A673 (cell line): ENCODE measurements at regions not wholly inside any gene's neighbourhood (a gene's known extent, or its start where the extent isn't known, plus 50 kb on each side); places are given as distances from the start of the nearest gene placed in this dataset.

Experiments used
- BruUV-seq: library from RNA; stranded (reverse); fragments of 400-500 nt; replicated peaks from 2 replicates; lab custom pipeline; 2021; lab: Mats Ljungman, UMichigan
- CTCF ChIA-PET: fragments of 300-600 bp; sonication (Branson Sonifier 250); formaldehyde crosslinking; loops from one replicate; lab custom pipeline; 2022; ENCODE audit warnings: antibody characterized with exemption; lab: Charles Lee
- POLR2A ChIA-PET: fragments of 300-600 bp; sonication (Branson Sonifier 250); formaldehyde crosslinking; loops from one replicate; lab custom pipeline; 2022; ENCODE audit warnings: antibody characterized with exemption; ENCODE audit not compliant: low non-redundant PET; lab: Charles Lee
- DNase-seq: peaks from one replicate; pipeline ENCODE4 v3.0.0-alpha.2; 2015; ENCODE audit warnings: low spot score
- H3K27ac ChIP-seq: fragments of 200-600 bp; sonication (generic); 2 replicates; pipeline ENCODE4 v1.5.1; 2016; ENCODE audit warnings: mixed run types, low read depth, mild to moderate bottlenecking, mixed read lengths, antibody characterized with exemption, low read length; ENCODE audit not compliant: poor library complexity, severe bottlenecking
- H3K27me3 ChIP-seq: fragments of 200-600 bp; sonication (generic); replicated peaks from 2 replicates; pipeline ENCODE4 v1.6.1; 2017; ENCODE audit warnings: mixed run types, low read depth, mild to moderate bottlenecking, mixed read lengths, antibody characterized with exemption, low read length; ENCODE audit not compliant: insufficient read depth, poor library complexity
- H3K36me3 ChIP-seq: fragments of 200-600 bp; sonication (generic); 2 replicates; pipeline ENCODE4 v1.6.1; 2016; ENCODE audit warnings: mixed run types, mild to moderate bottlenecking, mixed read lengths, antibody characterized with exemption, low read length; ENCODE audit not compliant: insufficient read depth, poor library complexity, severe bottlenecking
- H3K4me1 ChIP-seq: fragments of 200-600 bp; sonication (generic); 2 replicates; pipeline ENCODE4 v1.6.1; 2017; ENCODE audit warnings: mixed run types, mild to moderate bottlenecking, mixed read lengths, antibody characterized with exemption, low read length; ENCODE audit not compliant: insufficient read depth, poor library complexity, severe bottlenecking
- H3K4me3 ChIP-seq: fragments of 200-600 bp; sonication (generic); 2 replicates; pipeline ENCODE4 v1.5.1; 2016; ENCODE audit warnings: low read depth, mixed run types, mild to moderate bottlenecking, mixed read lengths, low read length; ENCODE audit not compliant: poor library complexity, severe bottlenecking
- H3K9me3 ChIP-seq: fragments of 200-600 bp; sonication (generic); 2 replicates; pipeline ENCODE4 v1.6.1; 2016; ENCODE audit warnings: mixed run types, low read depth, mild to moderate bottlenecking, mixed read lengths, antibody characterized with exemption, low read length; ENCODE audit not compliant: poor library complexity, severe bottlenecking
- EZH2 ChIP-seq: fragments of 200-600 bp; sonication (generic); IDR thresholded peaks from 2 replicates; pipeline ENCODE4 v1.6.1; 2017; ENCODE audit warnings: borderline replicate concordance, low read depth, mild to moderate bottlenecking, mixed read lengths, antibody characterized with exemption, low read length; ENCODE audit not compliant: poor library complexity, severe bottlenecking
- intact Hi-C: fragments of 100-400 bp; cut with micrococcal nuclease; formaldehyde crosslinking; loops from one replicate; pipeline ENCODE4 v1.10.0; 2022; ENCODE audit not compliant: unreplicated experiment
- TF ChIP-seq, protein P1 (sequence below): fragments of 300-800, 200-600 bp; sonication (generic); conservative IDR thresholded peaks from 2 replicates; pipeline ENCODE4 v1.5.1; 2017; ENCODE audit warnings: low read depth, mild to moderate bottlenecking, antibody characterized with exemption, low read length, moderate library complexity, mixed read lengths

DNA sequence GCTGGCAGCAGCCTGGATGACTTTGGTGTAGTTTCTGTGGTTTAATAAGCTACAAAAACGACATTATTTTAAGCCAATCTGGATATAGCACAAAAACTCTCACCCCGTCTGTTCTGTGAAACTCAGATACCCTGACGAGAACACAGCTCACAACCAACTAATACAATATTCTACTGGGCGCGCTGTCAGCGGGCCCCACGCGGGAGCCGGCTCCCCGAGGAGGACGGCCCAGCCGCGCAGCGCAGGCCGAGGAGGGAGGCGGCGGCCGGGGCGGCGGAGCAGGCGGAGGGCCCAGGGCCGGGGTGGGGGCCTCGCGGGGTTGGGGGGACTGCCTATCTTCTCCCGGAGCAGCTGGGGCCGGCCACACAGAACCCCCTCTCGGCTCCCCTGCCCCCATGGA lies 87.2 kb upstream of the POU3F1 start:
- CTCF ChIA-PET = no interaction called here
- POLR2A ChIA-PET = no interaction called here
- Histone ChIP-seq H3K4me1 (peaks cover 6% of the 10 kb centered on the region), H3K36me3 (no peaks in the 10 kb centered on the region), H3K9me3 (no peaks in the 10 kb centered on the region), H3K27ac (no peak overlapping the region), H3K4me3 (no peak overlapping the region), H3K27me3 (no peaks in the 10 kb centered on the region)
- DNase-seq = no peak
- TF ChIP-seq EZH2 = no peak
- TF ChIP-seq, protein P1, sequence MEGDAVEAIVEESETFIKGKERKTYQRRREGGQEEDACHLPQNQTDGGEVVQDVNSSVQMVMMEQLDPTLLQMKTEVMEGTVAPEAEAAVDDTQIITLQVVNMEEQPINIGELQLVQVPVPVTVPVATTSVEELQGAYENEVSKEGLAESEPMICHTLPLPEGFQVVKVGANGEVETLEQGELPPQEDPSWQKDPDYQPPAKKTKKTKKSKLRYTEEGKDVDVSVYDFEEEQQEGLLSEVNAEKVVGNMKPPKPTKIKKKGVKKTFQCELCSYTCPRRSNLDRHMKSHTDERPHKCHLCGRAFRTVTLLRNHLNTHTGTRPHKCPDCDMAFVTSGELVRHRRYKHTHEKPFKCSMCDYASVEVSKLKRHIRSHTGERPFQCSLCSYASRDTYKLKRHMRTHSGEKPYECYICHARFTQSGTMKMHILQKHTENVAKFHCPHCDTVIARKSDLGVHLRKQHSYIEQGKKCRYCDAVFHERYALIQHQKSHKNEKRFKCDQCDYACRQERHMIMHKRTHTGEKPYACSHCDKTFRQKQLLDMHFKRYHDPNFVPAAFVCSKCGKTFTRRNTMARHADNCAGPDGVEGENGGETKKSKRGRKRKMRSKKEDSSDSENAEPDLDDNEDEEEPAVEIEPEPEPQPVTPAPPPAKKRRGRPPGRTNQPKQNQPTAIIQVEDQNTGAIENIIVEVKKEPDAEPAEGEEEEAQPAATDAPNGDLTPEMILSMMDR = no peak
- no TSS peak for BruUV-seq
- intact Hi-C loops = no loop called here

DNA sequence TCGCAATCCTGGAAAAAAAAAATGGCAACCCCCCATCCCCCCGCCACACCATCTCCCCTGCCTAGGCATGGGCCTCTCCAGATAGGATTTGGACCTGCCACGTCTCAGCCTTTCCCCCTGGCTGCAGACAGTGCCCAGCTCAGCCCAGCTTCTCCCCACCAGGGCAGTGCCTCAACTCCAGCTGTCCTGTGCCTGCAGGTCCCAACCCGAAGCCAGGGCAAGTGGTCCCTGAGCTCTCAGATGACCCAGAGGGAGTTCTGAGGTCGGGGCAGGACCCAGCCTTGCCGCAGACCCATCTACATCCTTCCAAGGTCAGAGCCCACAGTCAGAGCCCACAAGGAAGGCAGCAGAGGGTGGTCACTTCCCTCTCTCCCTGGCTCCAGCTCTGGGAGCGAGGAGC lies 86.7 kb upstream of the POU3F1 start:
- Histone ChIP-seq H3K4me1 (peaks cover 1% of the 10 kb centered on the region), H3K9me3 (no peaks in the 10 kb centered on the region), H3K36me3 (no peaks in the 10 kb centered on the region), H3K4me3 (no peak overlapping the region), H3K27me3 (no peaks in the 10 kb centered on the region), H3K27ac (no peak overlapping the region)
- intact Hi-C loops = no loop called here
- ChIA-PET POLR2A (no interaction called here), CTCF (no interaction called here)
- no peak for DNase-seq
- BruUV-seq = no TSS peak
- TF ChIP-seq, protein P1 = no peak
- no peak for TF ChIP-seq EZH2

DNA sequence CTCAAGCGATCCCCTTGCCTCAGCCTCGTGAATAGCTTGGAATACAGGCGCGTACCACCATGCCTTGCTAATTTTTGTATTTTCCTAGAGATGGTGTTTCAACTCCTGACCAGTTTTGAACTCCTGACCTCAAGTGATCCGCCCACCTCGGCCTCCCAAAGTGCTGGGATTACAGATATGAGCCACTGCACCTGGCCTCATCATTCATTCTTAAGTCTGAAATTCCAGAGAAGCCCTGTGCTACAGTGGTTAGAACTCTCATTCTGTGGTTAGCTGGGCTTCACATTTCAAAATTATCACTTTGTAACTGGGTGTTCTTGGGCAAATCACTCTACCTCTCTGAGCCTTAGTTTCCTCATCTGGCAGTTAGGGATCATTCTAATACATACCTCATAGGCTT lies 86.1 kb upstream of the POU3F1 start:
- ChIA-PET POLR2A (no interaction called here), CTCF (interaction anchor here (0.5 to 0.7 kb wide), 2 partner anchors 60 to 106 kb away, joined by 3 read pairs; no protein-coding TSS in a partner anchor)

More for the DNA sequence above, 86.1 kb upstream of the POU3F1 start:
- Histone ChIP-seq H3K4me1 (no peaks in the 10 kb centered on the region), H3K27me3 (no peaks in the 10 kb centered on the region), H3K27ac (no peak overlapping the region), H3K9me3 (no peaks in the 10 kb centered on the region), H3K36me3 (no peaks in the 10 kb centered on the region), H3K4me3 (no peak overlapping the region)
- BruUV-seq = no TSS peak
- intact Hi-C loops = no loop called here
- TF ChIP-seq, protein P1 = no peak
- TF ChIP-seq EZH2 = no peak
- DNase-seq = no peak
